Vagina (tissue), 2 donors: ENCODE measurements at regions not wholly inside any gene's neighbourhood (a gene's known extent, or its start where the extent isn't known, plus 50 kb on each side); places are given as distances from the start of the nearest gene placed in this dataset.

Source experiments
- DNase-seq, 2 donors: peaks; one replicate each; pipeline ENCODE4 v3.0.0-alpha.2; 2017; ENCODE audit errors: extremely low spot score in 2 of 2
- H3K27ac ChIP-seq: fragments of 200-600 bp; sonication (generic); one replicate; pipeline ENCODE4 v1.5.1; 2019
- H3K27me3 ChIP-seq: fragments of 200-600 bp; sonication (generic); one replicate; pipeline ENCODE4 v1.5.1; 2019
- H3K36me3 ChIP-seq, 2 donors: fragments of 200-600 bp; sonication (generic); one replicate each; pipeline ENCODE4 v1.5.1; 2017 to 2019
- H3K4me1 ChIP-seq: fragments of 200-600 bp; sonication (generic); one replicate; pipeline ENCODE4 v1.5.1; 2019
- H3K4me3 ChIP-seq, 2 donors: fragments of 200-600 bp; sonication (generic); 1 replicate in 1 of 2; 2 replicates in 1 of 2; pipeline ENCODE4 v1.5.1; 2016 to 2019
- H3K9me3 ChIP-seq: fragments of 200-600 bp; sonication (generic); one replicate; pipeline ENCODE4 v1.5.1; 2019
- POLR2A ChIP-seq, 2 donors: fragments of 450-650 bp; IDR thresholded peaks; one replicate each; pipeline ENCODE4 v1.6.1; 2017; ENCODE audit warnings: antibody characterized with exemption in 2 of 2, mild to moderate bottlenecking in 2 of 2, moderate library complexity in 2 of 2
- POLR2AphosphoS5 ChIP-seq, 2 donors: sonication (generic); formaldehyde crosslinking; IDR thresholded peaks; one replicate each; pipeline ENCODE4 v1.9.0; 2017; ENCODE audit warnings: antibody characterized with exemption in 2 of 2, mild to moderate bottlenecking in 2 of 2, low read depth in 1 of 2; ENCODE audit not compliant: insufficient read depth in 1 of 2
- intact Hi-C: fragments of 100-400 bp; cut with DNase I; formaldehyde crosslinking; loops from one replicate; pipeline ENCODE4 v1.15.1; 2023
- TF ChIP-seq, protein P1 (sequence below), 3 experiments: fragments of 450-650 bp in 2 of 3; fragments of 200-600 bp in 1 of 3; sonication (generic) in 1 of 3; IDR thresholded peaks; one replicate each; pipeline ENCODE4 v1.5.1; 2017 to 2019; ENCODE audit warnings: antibody characterized with exemption in 3 of 3, mild to moderate bottlenecking in 2 of 3, moderate library complexity in 2 of 3

GRCh38 chr2:67213270-67213670 is 183.9 kb upstream of the ETAA1 start:
- no peak overlapping the region for H3K27ac ChIP-seq
- no peak overlapping the region for H3K4me3 ChIP-seq
- no peak for DNase-seq
- no peaks in the 10 kb centered on the region for H3K4me1 ChIP-seq
- no peaks in the 10 kb centered on the region for H3K36me3 ChIP-seq
- TF ChIP-seq, protein P1, sequence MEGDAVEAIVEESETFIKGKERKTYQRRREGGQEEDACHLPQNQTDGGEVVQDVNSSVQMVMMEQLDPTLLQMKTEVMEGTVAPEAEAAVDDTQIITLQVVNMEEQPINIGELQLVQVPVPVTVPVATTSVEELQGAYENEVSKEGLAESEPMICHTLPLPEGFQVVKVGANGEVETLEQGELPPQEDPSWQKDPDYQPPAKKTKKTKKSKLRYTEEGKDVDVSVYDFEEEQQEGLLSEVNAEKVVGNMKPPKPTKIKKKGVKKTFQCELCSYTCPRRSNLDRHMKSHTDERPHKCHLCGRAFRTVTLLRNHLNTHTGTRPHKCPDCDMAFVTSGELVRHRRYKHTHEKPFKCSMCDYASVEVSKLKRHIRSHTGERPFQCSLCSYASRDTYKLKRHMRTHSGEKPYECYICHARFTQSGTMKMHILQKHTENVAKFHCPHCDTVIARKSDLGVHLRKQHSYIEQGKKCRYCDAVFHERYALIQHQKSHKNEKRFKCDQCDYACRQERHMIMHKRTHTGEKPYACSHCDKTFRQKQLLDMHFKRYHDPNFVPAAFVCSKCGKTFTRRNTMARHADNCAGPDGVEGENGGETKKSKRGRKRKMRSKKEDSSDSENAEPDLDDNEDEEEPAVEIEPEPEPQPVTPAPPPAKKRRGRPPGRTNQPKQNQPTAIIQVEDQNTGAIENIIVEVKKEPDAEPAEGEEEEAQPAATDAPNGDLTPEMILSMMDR (IDR thresholded peaks at IDR 0.05): no peak
- TF ChIP-seq POLR2AphosphoS5 (IDR thresholded peaks at IDR 0.05; ENCODE audit: insufficient read depth in 1 of 2, low read depth in 1 of 2) (no peak), POLR2A (IDR thresholded peaks at IDR 0.05) (no peak)
- H3K9me3 ChIP-seq: no peaks in the 10 kb centered on the region
- intact Hi-C loops: no loop called here
- H3K27me3 ChIP-seq: no peaks in the 10 kb centered on the region

DNA sequence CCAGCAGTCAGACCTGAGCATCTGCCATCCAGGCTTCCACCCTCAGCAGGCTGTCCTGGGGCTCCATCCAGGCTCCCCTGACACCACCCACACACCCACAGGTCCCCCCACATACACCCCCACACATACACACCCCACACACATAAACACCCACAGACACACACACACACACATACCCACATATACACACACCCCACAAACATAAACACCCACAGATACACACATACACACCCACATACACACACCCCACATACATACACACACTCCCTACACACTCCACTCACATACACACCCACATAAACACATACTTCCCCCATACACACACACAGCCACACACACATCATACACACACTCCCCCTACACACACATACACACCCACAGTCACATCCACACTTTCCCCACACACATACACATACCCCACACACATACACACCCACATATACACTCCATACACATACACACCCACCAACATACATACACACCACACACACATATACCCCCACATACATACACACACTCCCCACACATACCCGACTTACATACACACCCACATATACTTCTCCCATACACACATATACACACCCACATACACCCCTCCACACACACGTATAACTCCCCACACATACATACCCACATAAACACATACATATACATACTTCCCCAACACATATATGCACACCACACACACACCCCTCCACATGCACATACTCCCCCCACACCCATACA is 183.3 kb upstream of the ETAA1 start:
- intact Hi-C loops: no loop called here
- H3K9me3 ChIP-seq: no peaks in the 10 kb centered on the region

GRCh38 chr2:67214585-67215185 is 182.4 kb upstream of the ETAA1 start:
- Histone ChIP-seq H3K27ac (no peak overlapping the region), H3K27me3 (no peaks in the 10 kb centered on the region), H3K4me3 (no peak overlapping the region), H3K4me1 (no peaks in the 10 kb centered on the region), H3K9me3 (no peaks in the 10 kb centered on the region), H3K36me3 (no peaks in the 10 kb centered on the region)
- DNase-seq: no peak
- intact Hi-C loops: no loop called here
- no peak for TF ChIP-seq POLR2A (IDR thresholded peaks at IDR 0.05)
- TF ChIP-seq, protein P1 (IDR thresholded peaks at IDR 0.05): no peak
- no peak for TF ChIP-seq POLR2AphosphoS5 (IDR thresholded peaks at IDR 0.05; ENCODE audit: insufficient read depth in 1 of 2, low read depth in 1 of 2)

More for the DNA sequence above, 183.3 kb upstream of the ETAA1 start:
- DNase-seq: no peak
- Histone ChIP-seq H3K4me3 (no peak overlapping the region), H3K4me1 (no peaks in the 10 kb centered on the region), H3K36me3 (no peaks in the 10 kb centered on the region), H3K27ac (no peak overlapping the region), H3K27me3 (no peaks in the 10 kb centered on the region)
- no peak for TF ChIP-seq POLR2AphosphoS5 (IDR thresholded peaks at IDR 0.05; ENCODE audit: insufficient read depth in 1 of 2, low read depth in 1 of 2)

DNA sequence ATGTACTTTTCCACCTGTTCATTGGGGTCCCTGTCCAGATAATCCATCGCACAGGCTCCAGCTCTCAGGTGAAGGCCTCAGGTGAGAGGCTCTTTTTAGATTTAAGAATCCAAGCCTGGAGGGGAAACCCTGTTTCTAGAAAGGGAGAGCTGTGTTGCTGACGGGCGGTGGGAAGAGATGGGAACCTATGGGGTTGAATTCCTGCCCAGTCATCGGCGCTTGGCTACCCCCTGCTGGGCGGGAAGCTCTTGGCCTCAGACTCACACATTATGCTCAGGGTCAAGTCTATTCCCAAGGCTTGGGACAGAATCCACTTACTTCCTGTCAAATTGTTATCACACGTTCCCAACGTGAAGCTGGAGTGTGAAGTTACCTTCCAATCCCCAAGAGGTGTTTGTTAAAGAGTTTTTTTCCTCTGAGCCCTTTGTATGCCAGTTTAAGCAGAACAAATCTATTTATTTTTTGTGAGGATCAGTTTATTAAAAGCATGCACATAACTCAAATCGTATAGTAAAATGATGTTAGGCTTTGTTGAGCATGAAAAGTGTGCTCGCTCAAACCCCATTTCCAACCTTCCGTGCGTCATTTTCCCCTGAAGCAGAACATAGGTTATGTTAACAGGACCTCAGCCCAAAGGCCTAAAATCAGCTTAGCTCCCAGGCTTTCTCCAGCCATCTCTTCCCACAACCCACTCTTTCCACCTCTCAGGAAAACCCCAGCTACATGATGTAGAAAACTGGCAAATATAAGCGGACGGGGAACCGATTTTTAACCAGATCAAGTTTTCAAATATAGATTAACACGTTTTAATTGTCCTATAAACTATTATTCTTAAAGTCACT is 181.7 kb upstream of the ETAA1 start:
- Histone ChIP-seq H3K4me3 (no peak overlapping the region), H3K36me3 (no peaks in the 10 kb centered on the region), H3K4me1 (no peaks in the 10 kb centered on the region), H3K9me3 (no peaks in the 10 kb centered on the region), H3K27me3 (no peaks in the 10 kb centered on the region), H3K27ac (no peak overlapping the region)
- TF ChIP-seq, protein P1 (IDR thresholded peaks at IDR 0.05): peak in 1 of 3 experiments; percentile 17
- TF ChIP-seq POLR2AphosphoS5 (IDR thresholded peaks at IDR 0.05; ENCODE audit: insufficient read depth in 1 of 2, low read depth in 1 of 2): no peak
- no peak for DNase-seq
- intact Hi-C loops: no loop called here

- H3K9me3 ChIP-seq: no peaks in the 10 kb centered on the region
- intact Hi-C loops: no loop called here
- H3K4me3 ChIP-seq: no peak overlapping the region
- no peaks in the 10 kb centered on the region for H3K36me3 ChIP-seq
- no peaks in the 10 kb centered on the region for H3K4me1 ChIP-seq
- DNase-seq: no peak
- TF ChIP-seq POLR2AphosphoS5 (IDR thresholded peaks at IDR 0.05; ENCODE audit: insufficient read depth in 1 of 2, low read depth in 1 of 2) (no peak), POLR2A (IDR thresholded peaks at IDR 0.05) (no peak)
- TF ChIP-seq, protein P1 (IDR thresholded peaks at IDR 0.05): no peak
- no peak overlapping the region for H3K27ac ChIP-seq
- H3K27me3 ChIP-seq: no peaks in the 10 kb centered on the region
Measured at GRCh38 chr2:67216103-67216502, 181.0 kb upstream of the ETAA1 start.
